ENCODE measurements at regions not wholly inside any gene's neighbourhood (a gene's known extent, or its start where the extent isn't known, plus 50 kb on each side); places are given as distances from the start of the nearest gene placed in this dataset.

DNA sequence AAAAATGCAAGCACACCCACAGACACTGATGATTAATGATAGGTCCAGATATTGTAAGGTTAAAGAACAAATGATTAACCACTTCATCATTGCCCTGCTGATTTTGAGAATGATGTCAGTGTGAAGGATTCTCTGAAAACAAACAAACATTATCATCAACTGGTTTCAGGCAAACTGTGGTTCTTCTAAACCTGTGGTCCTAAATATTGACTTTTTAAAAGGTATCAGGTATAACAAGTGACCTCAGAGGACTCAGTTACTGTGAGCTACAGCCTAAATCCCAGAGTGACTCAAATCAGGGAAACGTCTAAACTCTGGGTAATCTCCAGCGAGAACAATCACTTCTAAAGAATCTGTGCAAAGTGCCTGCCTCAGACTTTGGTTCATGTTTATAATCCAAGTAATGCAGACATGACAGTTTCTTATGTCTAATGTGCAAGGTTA, 172.3 kb upstream of the CDH6 start:
- Mint-ChIP-seq H3K36me3 (ENCODE audit: low read depth) (no peaks in the 10 kb centered on the region), H3K4me3 (no peak overlapping the region), H3K27ac (no peak overlapping the region), H3K27me3 (no peaks in the 10 kb centered on the region), H3K9me3 (peaks cover 10% of the 10 kb centered on the region), H3K4me1 (ENCODE audit: low read depth) (no peaks in the 10 kb centered on the region)
- no peaks in the 10 kb centered on the region for H3K36me3 ChIP-seq (ENCODE audit: insufficient read depth, low read length)
- CTCF ChIA-PET, result no interaction called here
- H3K4me1 ChIP-seq (ENCODE audit: insufficient read depth, low read length), result no peaks in the 10 kb centered on the region
- TF ChIP-seq, protein P1, sequence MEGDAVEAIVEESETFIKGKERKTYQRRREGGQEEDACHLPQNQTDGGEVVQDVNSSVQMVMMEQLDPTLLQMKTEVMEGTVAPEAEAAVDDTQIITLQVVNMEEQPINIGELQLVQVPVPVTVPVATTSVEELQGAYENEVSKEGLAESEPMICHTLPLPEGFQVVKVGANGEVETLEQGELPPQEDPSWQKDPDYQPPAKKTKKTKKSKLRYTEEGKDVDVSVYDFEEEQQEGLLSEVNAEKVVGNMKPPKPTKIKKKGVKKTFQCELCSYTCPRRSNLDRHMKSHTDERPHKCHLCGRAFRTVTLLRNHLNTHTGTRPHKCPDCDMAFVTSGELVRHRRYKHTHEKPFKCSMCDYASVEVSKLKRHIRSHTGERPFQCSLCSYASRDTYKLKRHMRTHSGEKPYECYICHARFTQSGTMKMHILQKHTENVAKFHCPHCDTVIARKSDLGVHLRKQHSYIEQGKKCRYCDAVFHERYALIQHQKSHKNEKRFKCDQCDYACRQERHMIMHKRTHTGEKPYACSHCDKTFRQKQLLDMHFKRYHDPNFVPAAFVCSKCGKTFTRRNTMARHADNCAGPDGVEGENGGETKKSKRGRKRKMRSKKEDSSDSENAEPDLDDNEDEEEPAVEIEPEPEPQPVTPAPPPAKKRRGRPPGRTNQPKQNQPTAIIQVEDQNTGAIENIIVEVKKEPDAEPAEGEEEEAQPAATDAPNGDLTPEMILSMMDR (IDR thresholded peaks at IDR 0.05), result no peak
- H3K9me3 ChIP-seq (ENCODE audit: control insufficient read depth in 1 of 2, insufficient read depth in 1 of 2, low read length in 2 of 2), result peaks cover 0 to 5% of the 10 kb centered on the region in 2 experiments
- intact Hi-C loops (cut with DNase I, micrococcal nuclease), result no loop called here
- H3K27ac ChIP-seq (ENCODE audit: low read depth in 1 of 2, low read length in 2 of 2), result no peak overlapping the region
- POLR2A ChIA-PET, result no interaction called here
- ATAC-seq (ENCODE audit: poor library complexity) (no peak), DNase-seq (no peak)
- H3K27me3 ChIP-seq (ENCODE audit: control insufficient read depth in 1 of 2, insufficient read depth in 2 of 2, low read length in 2 of 2), result no peaks in the 10 kb centered on the region
- H3K4me3 ChIP-seq (ENCODE audit: low read length), result no peak overlapping the region

DNA sequence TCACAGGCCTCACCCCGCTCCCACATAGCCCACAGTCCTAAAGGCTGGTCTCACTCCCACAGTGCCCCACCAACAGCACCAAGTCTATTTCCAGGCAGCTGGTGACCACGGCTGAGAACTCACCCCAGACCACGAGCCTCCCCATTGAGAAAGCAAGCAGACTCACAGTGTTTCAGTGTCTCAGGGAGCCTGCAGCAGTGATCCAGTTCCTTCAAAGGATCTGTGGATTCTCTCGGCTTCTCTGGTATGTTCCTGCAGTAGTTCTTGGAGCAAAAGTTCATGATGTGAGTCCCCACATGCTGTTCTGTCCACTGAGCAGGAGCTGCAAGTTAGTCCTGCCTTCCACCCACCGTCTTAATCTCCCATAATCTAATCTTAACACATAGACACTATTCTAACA, 185.3 kb upstream of the CDH6 start:
- ChIA-PET POLR2A (no interaction called here), CTCF (no interaction called here)
- H3K36me3 Mint-ChIP-seq (ENCODE audit: low read depth), result no peaks in the 10 kb centered on the region
- H3K27me3 ChIP-seq (ENCODE audit: control insufficient read depth in 1 of 2, insufficient read depth in 2 of 2, low read length in 2 of 2), result no peaks in the 10 kb centered on the region
- no peak overlapping the region for H3K27ac ChIP-seq (ENCODE audit: low read depth in 1 of 2, low read length in 2 of 2)
- H3K4me1 ChIP-seq (ENCODE audit: insufficient read depth, low read length), result no peaks in the 10 kb centered on the region
- H3K9me3 ChIP-seq (ENCODE audit: control insufficient read depth in 1 of 2, insufficient read depth in 1 of 2, low read length in 2 of 2), result peaks cover 0 to 8% of the 10 kb centered on the region in 2 experiments
- H3K4me1 Mint-ChIP-seq (ENCODE audit: low read depth), result no peaks in the 10 kb centered on the region
- no peaks in the 10 kb centered on the region for H3K36me3 ChIP-seq (ENCODE audit: insufficient read depth, low read length)
- intact Hi-C loops (cut with DNase I, micrococcal nuclease), result no loop called here
- no peak for DNase-seq
- H3K27me3 Mint-ChIP-seq, result no peaks in the 10 kb centered on the region
- no peak overlapping the region for H3K4me3 ChIP-seq (ENCODE audit: low read length)
- ATAC-seq (ENCODE audit: poor library complexity), result no peak
- TF ChIP-seq, protein P1 (IDR thresholded peaks at IDR 0.05), result no peak
- no peak overlapping the region for H3K4me3 Mint-ChIP-seq
- peaks cover 27% of the 10 kb centered on the region for H3K9me3 Mint-ChIP-seq
- no peak overlapping the region for H3K27ac Mint-ChIP-seq

DNA sequence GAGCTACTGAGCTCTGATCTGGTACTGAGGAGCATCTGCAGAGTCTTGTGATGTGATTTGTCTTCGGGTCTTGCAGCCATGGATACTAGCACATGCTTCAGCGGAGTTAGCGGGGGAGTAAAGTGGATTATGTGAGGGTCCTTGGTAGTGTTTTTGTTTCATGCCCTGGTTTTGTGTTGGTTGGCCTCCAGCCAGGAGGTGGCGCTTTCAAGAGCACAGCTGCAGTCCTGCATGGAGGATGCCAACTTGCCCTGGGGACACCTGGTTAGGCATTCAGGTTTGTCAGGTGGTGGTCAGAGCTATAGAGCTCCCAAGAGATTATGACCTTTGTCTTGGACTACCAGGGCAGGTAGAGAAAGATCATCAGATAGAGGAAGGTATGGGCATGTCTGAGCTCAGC, 185.8 kb upstream of the CDH6 start:
- no peak for DNase-seq
- ChIA-PET POLR2A (no interaction called here), CTCF (no interaction called here)
- H3K4me3 Mint-ChIP-seq, result no peak overlapping the region
- no peaks in the 10 kb centered on the region for H3K4me1 Mint-ChIP-seq (ENCODE audit: low read depth)
- Histone ChIP-seq H3K9me3 (ENCODE audit: control insufficient read depth in 1 of 2, insufficient read depth in 1 of 2, low read length in 2 of 2) (peaks cover 0 to 8% of the 10 kb centered on the region in 2 experiments), H3K4me3 (ENCODE audit: low read length) (no peak overlapping the region), H3K4me1 (ENCODE audit: insufficient read depth, low read length) (no peaks in the 10 kb centered on the region), H3K27me3 (ENCODE audit: control insufficient read depth in 1 of 2, insufficient read depth in 2 of 2, low read length in 2 of 2) (no peaks in the 10 kb centered on the region), H3K36me3 (ENCODE audit: insufficient read depth, low read length) (no peaks in the 10 kb centered on the region), H3K27ac (ENCODE audit: low read depth in 1 of 2, low read length in 2 of 2) (no peak overlapping the region)
- no peaks in the 10 kb centered on the region for H3K27me3 Mint-ChIP-seq
- no peak for ATAC-seq (ENCODE audit: poor library complexity)
- no peaks in the 10 kb centered on the region for H3K36me3 Mint-ChIP-seq (ENCODE audit: low read depth)
- peaks cover 27% of the 10 kb centered on the region for H3K9me3 Mint-ChIP-seq
- intact Hi-C loops (cut with DNase I, micrococcal nuclease), result no loop called here
- TF ChIP-seq, protein P1 (IDR thresholded peaks at IDR 0.05), result no peak
- no peak overlapping the region for H3K27ac Mint-ChIP-seq

Measured in CD4-positive, alpha-beta T cell (primary cell).